B cell (primary cell): ENCODE measurements at regions not wholly inside any gene's neighbourhood (a gene's known extent, or its start where the extent isn't known, plus 50 kb on each side); places are given as distances from the start of the nearest gene placed in this dataset.
"Not testable (repeated sequence)": the region's sequence is repeated elsewhere in the genome, so short reads cannot be mapped to it uniquely, and the experiment has no call there.

Source experiments
- ATAC-seq: fragments of 200-7000 bp; cut with Tn5 transposase; one replicate; pipeline ENCODE4 v1.10.0; 2021; ENCODE audit warnings: low read depth, mild to moderate bottlenecking, moderate number of reproducible peaks, moderate library complexity
- CTCF ChIA-PET: fragments of 350-600 bp; sonication (Branson Sonifier 250); formaldehyde crosslinking; loops from one replicate; lab custom pipeline; 2021; ENCODE audit warnings: antibody characterized with exemption, inconsistent platforms; lab: Charles Lee
- POLR2A ChIA-PET: fragments of 350-600 bp; sonication (Branson Sonifier 250); formaldehyde crosslinking; loops from one replicate; lab custom pipeline; 2021; ENCODE audit warnings: antibody characterized with exemption; lab: Charles Lee
- DNase-seq: peaks from one replicate; pipeline ENCODE4 v3.0.0; 2013
- H2AFZ ChIP-seq: 2 replicates; pipeline ENCODE4 v1.6.1; 2012; ENCODE audit warnings: mild to moderate bottlenecking, low read depth, low read length; ENCODE audit not compliant: insufficient read depth, poor library complexity, severe bottlenecking
- H3K27ac ChIP-seq, 2 donors: 1 replicate in 1 of 2; 2 replicates in 1 of 2; pipeline ENCODE4 v1.5.1; 2012 to 2013; ENCODE audit warnings: low read length in 2 of 2, mild to moderate bottlenecking in 2 of 2, moderate library complexity in 1 of 2
- H3K27me3 ChIP-seq, 4 experiments: fragments of 200-600 bp in 1 of 4; sonication (generic) in 1 of 4; replicated peaks in 1 of 4; 1 replicate in 2 of 4; 2 replicates in 2 of 4; pipeline versions ENCODE4 v1.6.1 to v1.7.0; 2013 to 2016; ENCODE audit warnings: low read length in 3 of 4, mild to moderate bottlenecking in 2 of 4, mixed read lengths in 1 of 4, moderate library complexity in 1 of 4; ENCODE audit not compliant: insufficient read depth in 4 of 4, control insufficient read depth in 3 of 4; ENCODE audit errors: control extremely low read depth in 1 of 4
- H3K36me3 ChIP-seq, 2 experiments: replicated peaks in 1 of 2; 1 replicate in 1 of 2; 2 replicates in 1 of 2; pipeline versions ENCODE4 v1.6.1 to v1.7.1; 2013; ENCODE audit warnings: low read length in 1 of 2; ENCODE audit not compliant: insufficient read depth in 2 of 2, control insufficient read depth in 1 of 2; ENCODE audit errors: control extremely low read depth in 1 of 2, extremely low read depth in 1 of 2
- H3K4me1 ChIP-seq, 2 donors: fragments of 200-600 bp in 1 of 2; sonication (generic) in 1 of 2; 1 replicate in 1 of 2; 2 replicates in 1 of 2; pipeline versions ENCODE4 v1.5.1 to v1.6.1; 2013 to 2017; ENCODE audit warnings: low read length in 2 of 2; ENCODE audit not compliant: control insufficient read depth in 2 of 2, insufficient read depth in 2 of 2
- H3K4me2 ChIP-seq: replicated peaks from 2 replicates; pipeline ENCODE3; 2012; ENCODE audit warnings: mild to moderate bottlenecking, low read depth, low read length; ENCODE audit not compliant: poor library complexity, severe bottlenecking
- H3K4me3 ChIP-seq, 5 experiments: fragments of 200-600 bp in 1 of 5; sonication (generic) in 1 of 5; 1 replicate in 3 of 5; 2 replicates in 2 of 5; pipeline versions ENCODE4 v1.5.1 to v1.7.0; 2011 to 2016; ENCODE audit warnings: low read length in 4 of 5, mild to moderate bottlenecking in 4 of 5, low read depth in 2 of 5, control low read depth in 1 of 5, moderate library complexity in 1 of 5; ENCODE audit not compliant: insufficient read depth in 1 of 5; ENCODE audit errors: control extremely low read depth in 1 of 5, extremely low read depth in 1 of 5
- H3K79me2 ChIP-seq: fragments of 200-600 bp; sonication (generic); one replicate; pipeline ENCODE4 v1.6.0; 2016; ENCODE audit warnings: low read length; ENCODE audit not compliant: control insufficient read depth, insufficient read depth
- H3K9ac ChIP-seq: fragments of 200-600 bp; sonication (generic); 2 replicates; pipeline ENCODE4 v1.6.1; 2017; ENCODE audit warnings: mild to moderate bottlenecking, low read length, moderate library complexity
- H3K9me3 ChIP-seq, 3 donors: one replicate each; pipeline versions ENCODE4 v1.6.1 to v1.7.1; 2013; ENCODE audit warnings: low read length in 2 of 3; ENCODE audit not compliant: control insufficient read depth in 2 of 3, insufficient read depth in 1 of 3; ENCODE audit errors: control extremely low read depth in 1 of 3
- H4K20me1 ChIP-seq: 2 replicates; pipeline ENCODE4 v1.6.0; 2012; ENCODE audit warnings: mild to moderate bottlenecking, low read length; ENCODE audit not compliant: insufficient read depth, control insufficient read depth, poor library complexity, severe bottlenecking
- H3K27ac Mint-ChIP-seq: one replicate; pipeline ENCODE4 v1.8.0; 2021; ENCODE audit warnings: mixed read lengths
- H3K27me3 Mint-ChIP-seq: one replicate; pipeline ENCODE4 v1.8.0; 2021; ENCODE audit warnings: mixed read lengths
- H3K4me1 Mint-ChIP-seq: one replicate; pipeline ENCODE4 v1.8.0; 2021; ENCODE audit warnings: mixed read lengths
- H3K4me3 Mint-ChIP-seq: one replicate; pipeline ENCODE4 v1.8.0; 2021; ENCODE audit warnings: mixed read lengths
- H3K9me3 Mint-ChIP-seq: one replicate; pipeline ENCODE4 v1.8.0; 2022; ENCODE audit warnings: mixed read lengths; ENCODE audit not compliant: insufficient read depth
- CTCF ChIP-seq: fragments of 200-600 bp; IDR thresholded peaks from one replicate; pipeline ENCODE4 v1.8.0; 2022; ENCODE audit warnings: antibody characterized with exemption, mild to moderate bottlenecking
- EZH2 ChIP-seq: IDR thresholded peaks from 2 replicates; pipeline ENCODE4 v1.6.1; 2012; ENCODE audit warnings: borderline replicate concordance, low read depth, mild to moderate bottlenecking, moderate library complexity, low read length; ENCODE audit not compliant: insufficient read depth, poor library complexity, severe bottlenecking
- WGBS: methylation state at CpG from one replicate; pipeline ENCODE4 v1.1.5; 2013; ENCODE audit warnings: missing lambda C conversion rate; ENCODE audit not compliant: insufficient coverage; 5-methylcytosine and 5-hydroxymethylcytosine counted together
- intact Hi-C: fragments of 100-400 bp; cut with micrococcal nuclease; formaldehyde crosslinking; loops from one replicate; pipeline ENCODE4 v1.10.0; 2022

- no peak for TF ChIP-seq CTCF
- no peak for TF ChIP-seq EZH2
- intact Hi-C loops = no loop called here
- no peaks in the 10 kb centered on the region for H4K20me1 ChIP-seq
- no CpG with 5 or more reads among the region's 1 CpG for WGBS
- no peaks in the 10 kb centered on the region for H3K4me1 Mint-ChIP-seq
- H3K27ac Mint-ChIP-seq = no peak overlapping the region
- H3K36me3 ChIP-seq = no peaks in the 10 kb centered on the region
- no peaks in the 10 kb centered on the region for H3K27me3 Mint-ChIP-seq
- H3K4me1 ChIP-seq = no peaks in the 10 kb centered on the region
- no peak overlapping the region for H3K9ac ChIP-seq
- POLR2A ChIA-PET = no interaction called here
- H3K4me2 ChIP-seq = no peak overlapping the region
- DNase-seq (no peak), ATAC-seq (no peak)
- peaks cover 4% of the 10 kb centered on the region for H3K9me3 Mint-ChIP-seq
- no peaks in the 10 kb centered on the region for H3K9me3 ChIP-seq
- H3K4me3 Mint-ChIP-seq = no peak overlapping the region
- H2AFZ ChIP-seq = no peak overlapping the region
- CTCF ChIA-PET = no interaction called here
- no peak overlapping the region for H3K4me3 ChIP-seq
- H3K79me2 ChIP-seq = no peaks in the 10 kb centered on the region
- H3K27me3 ChIP-seq = no peaks in the 10 kb centered on the region
- no peak overlapping the region for H3K27ac ChIP-seq
These were observed 1731.0 kb downstream of the SLITRK5 start for GRCh38 chr13:89402211-89402610.

- H3K79me2 ChIP-seq, H3K27ac ChIP-seq, H3K9ac ChIP-seq, H3K36me3 ChIP-seq, H3K9me3 Mint-ChIP-seq, DNase-seq, H3K4me1 Mint-ChIP-seq, H3K4me2 ChIP-seq, H3K27me3 ChIP-seq, H3K4me3 Mint-ChIP-seq, H3K27ac Mint-ChIP-seq, H3K27me3 Mint-ChIP-seq, intact Hi-C loops, H2AFZ ChIP-seq, H3K9me3 ChIP-seq, POLR2A ChIA-PET, H3K4me3 ChIP-seq, H4K20me1 ChIP-seq, ATAC-seq, H3K4me1 ChIP-seq, CTCF ChIA-PET: not testable (repeated sequence)
- 100% methylated on average over 2 of the region's 6 CpGs for WGBS
These were observed 1734.9 kb downstream of the SLITRK5 start for GRCh38 chr13:89406096-89406495.
